SH-SY5Y (cell line): ENCODE measurements at regions not wholly inside any gene's neighbourhood (a gene's known extent, or its start where the extent isn't known, plus 50 kb on each side); places are given as distances from the start of the nearest gene placed in this dataset.

ENCODE experiments used
- GATA2 ChIP-seq: IDR thresholded peaks from 2 replicates; pipeline ENCODE4 v1.6.1; 2011; ENCODE audit warnings: mild to moderate bottlenecking, low read depth, low read length
- GATA3 ChIP-seq: IDR thresholded peaks from 2 replicates; pipeline ENCODE4 v1.6.1; 2011; ENCODE audit warnings: low read depth, mild to moderate bottlenecking, low read length, moderate library complexity

DNA sequence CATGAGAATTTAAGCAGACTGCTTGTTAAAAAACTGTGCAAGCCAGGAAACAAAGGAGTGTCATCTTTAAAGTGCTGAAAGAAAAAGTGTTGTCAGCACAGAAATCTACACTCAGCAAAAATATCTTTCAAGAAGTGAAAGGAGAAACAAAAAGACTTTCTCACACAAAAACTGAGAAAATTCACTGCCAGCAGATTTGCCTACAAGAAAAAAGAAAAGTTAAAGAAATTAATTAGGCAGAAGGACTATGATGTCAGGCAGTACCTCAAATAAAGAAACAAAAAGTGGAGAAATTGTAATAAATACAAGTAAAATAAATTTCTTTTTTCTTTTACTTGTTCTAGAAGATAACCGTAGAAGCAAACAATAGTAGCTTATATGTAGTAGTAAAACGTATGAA, 171.6 kb upstream of the CEP162 start:
- no peak for TF ChIP-seq GATA2
- no peak for TF ChIP-seq GATA3
